H1 (cell line): ENCODE measurements at regions not wholly inside any gene's neighbourhood (a gene's known extent, or its start where the extent isn't known, plus 50 kb on each side); places are given as distances from the start of the nearest gene placed in this dataset.

Experiments
- CTCF ChIA-PET: fragments of 300-600 bp; sonication (Branson Sonifier 250); formaldehyde crosslinking; loops from one replicate; lab custom pipeline; 2021; ENCODE audit not compliant: partially characterized antibody; lab: Charles Lee
- POLR2A ChIA-PET: fragments of 300-600 bp; sonication (Branson Sonifier 250); formaldehyde crosslinking; loops from one replicate; lab custom pipeline; 2021; ENCODE audit warnings: inconsistent platforms; ENCODE audit not compliant: partially characterized antibody; lab: Charles Lee
- DNase-seq, 2 experiments: peaks; one replicate each; pipeline versions ENCODE4 v3.0.0 to v3.0.0-alpha.2; 2010 to 2022; ENCODE audit warnings: low spot score in 2 of 2, low read depth in 1 of 2, mixed read lengths in 1 of 2
- FAIRE-seq: peaks from 2 replicates; lab custom pipeline; 2011; peaks lifted over from hg19 to GRCh38; lab: Jason Lieb, UNC
- H2AFZ ChIP-seq: 2 replicates; pipeline ENCODE4 v1.8.1; 2012; ENCODE audit warnings: low read length, inconsistent platforms
- H2AK5ac ChIP-seq: 2 replicates; pipeline ENCODE4 v1.6.1; 2013; ENCODE audit warnings: low read depth, low read length
- H2BK120ac ChIP-seq: replicated peaks from 2 replicates; pipeline ENCODE3; 2013; ENCODE audit warnings: low read depth, low read length, inconsistent platforms
- H2BK12ac ChIP-seq: 2 replicates; pipeline ENCODE4 v1.6.1; 2013; ENCODE audit warnings: low read depth, low read length
- H2BK15ac ChIP-seq: 2 replicates; pipeline ENCODE4 v1.6.1; 2013; ENCODE audit warnings: low read length
- H2BK20ac ChIP-seq: 2 replicates; pipeline ENCODE4 v1.6.1; 2013; ENCODE audit warnings: low read length
- H2BK5ac ChIP-seq: 2 replicates; pipeline ENCODE4 v1.6.1; 2013; ENCODE audit warnings: low read depth, low read length
- H3K14ac ChIP-seq: 2 replicates; pipeline ENCODE4 v1.6.1; 2013; ENCODE audit warnings: inconsistent platforms; ENCODE audit not compliant: insufficient read length
- H3K18ac ChIP-seq: 2 replicates; pipeline ENCODE4 v1.6.1; 2013; ENCODE audit warnings: low read length; ENCODE audit errors: extremely low read depth
- H3K23ac ChIP-seq: 2 replicates; pipeline ENCODE4 v1.6.1; 2013; ENCODE audit warnings: inconsistent platforms; ENCODE audit not compliant: insufficient read length
- H3K23me2 ChIP-seq: 2 replicates; pipeline ENCODE4 v1.6.1; 2013; ENCODE audit warnings: low read depth, low read length
- H3K27ac ChIP-seq: 2 replicates; pipeline ENCODE4 v1.6.1; 2011; ENCODE audit warnings: low read depth, low read length, inconsistent platforms
- H3K27me3 ChIP-seq, 4 experiments: replicated peaks in 1 of 4; 1 replicate in 1 of 4; 2 replicates in 3 of 4; pipeline versions ENCODE4 v1.6.1 to v1.8.1; 2011 to 2013; ENCODE audit warnings: low read length in 3 of 4, mild to moderate bottlenecking in 3 of 4, inconsistent platforms in 2 of 4, mixed read lengths in 2 of 4, moderate library complexity in 1 of 4; ENCODE audit not compliant: control insufficient read depth in 3 of 4, insufficient read depth in 3 of 4; ENCODE audit errors: extremely low read depth in 1 of 4
- H3K36me3 ChIP-seq, 4 experiments: 2 replicates each; pipeline versions ENCODE4 v1.6.1 to v1.8.1; 2011 to 2013; ENCODE audit warnings: mild to moderate bottlenecking in 4 of 4, low read length in 3 of 4, moderate library complexity in 2 of 4, control low read depth in 1 of 4, inconsistent platforms in 1 of 4; ENCODE audit not compliant: insufficient read depth in 4 of 4, control insufficient read depth in 2 of 4
- H3K4ac ChIP-seq: replicated peaks from 2 replicates; pipeline ENCODE3; 2013; ENCODE audit warnings: low read length, low read depth, mixed read lengths, inconsistent platforms; ENCODE audit not compliant: insufficient read length
- H3K4me1 ChIP-seq, 4 experiments: replicated peaks in 1 of 4; 1 replicate in 1 of 4; 2 replicates in 3 of 4; pipeline versions ENCODE4 v1.6.1 to v1.8.1; 2011 to 2013; ENCODE audit warnings: low read length in 3 of 4, inconsistent platforms in 2 of 4, mixed read lengths in 1 of 4; ENCODE audit not compliant: insufficient read depth in 4 of 4, control insufficient read depth in 3 of 4
- H3K4me2 ChIP-seq, 2 experiments: 2 replicates each; pipeline versions ENCODE4 v1.6.1 to v1.8.1; 2011 to 2013; ENCODE audit warnings: low read depth in 2 of 2, low read length in 2 of 2, control low read depth in 1 of 2, inconsistent platforms in 1 of 2, mild to moderate bottlenecking in 1 of 2; ENCODE audit not compliant: insufficient read depth in 1 of 2
- H3K4me3 ChIP-seq, 4 experiments: fragments of 200-600, 300-600 bp in 1 of 4; sonication (generic), shearing (Covaris generic), sonication (Bioruptor Twin) in 1 of 4; 2 replicates each; pipeline versions ENCODE4 v1.5.1 to v1.8.1; 2011 to 2016; ENCODE audit warnings: low read length in 4 of 4, low read depth in 3 of 4, control low read depth in 2 of 4, inconsistent platforms in 2 of 4, mild to moderate bottlenecking in 2 of 4, mixed read lengths in 1 of 4, moderate library complexity in 1 of 4; ENCODE audit not compliant: insufficient read depth in 2 of 4; ENCODE audit errors: extremely low read depth in 1 of 4
- H3K56ac ChIP-seq: replicated peaks from 2 replicates; pipeline ENCODE3; 2013; ENCODE audit warnings: low read depth, mild to moderate bottlenecking, mixed read lengths, low read length, inconsistent platforms; ENCODE audit not compliant: insufficient read length
- H3K79me1 ChIP-seq: 2 replicates; pipeline ENCODE4 v1.6.1; 2013; ENCODE audit warnings: low read depth, low read length, control low read depth
- H3K79me2 ChIP-seq, 2 experiments: 2 replicates each; pipeline versions ENCODE4 v1.6.1 to v1.8.1; 2012 to 2013; ENCODE audit warnings: low read length in 2 of 2, mild to moderate bottlenecking in 2 of 2, inconsistent platforms in 1 of 2; ENCODE audit not compliant: insufficient read depth in 2 of 2, control insufficient read depth in 1 of 2
- H3K9ac ChIP-seq, 4 experiments: replicated peaks in 1 of 4; 1 replicate in 1 of 4; 2 replicates in 3 of 4; pipeline versions ENCODE4 v1.6.1 to v1.8.1; 2011 to 2013; ENCODE audit warnings: low read depth in 3 of 4, low read length in 3 of 4, control low read depth in 2 of 4, mild to moderate bottlenecking in 2 of 4, moderate library complexity in 2 of 4, inconsistent platforms in 1 of 4; ENCODE audit errors: extremely low read depth in 1 of 4
- H3K9me3 ChIP-seq, 2 experiments: 2 replicates each; pipeline versions ENCODE4 v1.6.1 to v1.8.1; 2012 to 2013; ENCODE audit warnings: mild to moderate bottlenecking in 2 of 2, moderate library complexity in 2 of 2, control low read depth in 1 of 2, inconsistent platforms in 1 of 2, low read depth in 1 of 2, low read length in 1 of 2, mixed read lengths in 1 of 2; ENCODE audit not compliant: insufficient read depth in 2 of 2
- H4K20me1 ChIP-seq, 2 experiments: replicated peaks in 1 of 2; 2 replicates each; pipeline versions ENCODE3 to v1.8.1; 2011 to 2013; ENCODE audit warnings: inconsistent platforms in 2 of 2, low read length in 2 of 2, mild to moderate bottlenecking in 1 of 2; ENCODE audit not compliant: insufficient read depth in 2 of 2, control insufficient read depth in 1 of 2
- H4K5ac ChIP-seq: 2 replicates; pipeline ENCODE4 v1.6.1; 2013; ENCODE audit warnings: low read length, low read depth, mixed read lengths, inconsistent platforms; ENCODE audit not compliant: insufficient read length
- H4K8ac ChIP-seq: 2 replicates; pipeline ENCODE4 v1.8.0; 2013; ENCODE audit warnings: mild to moderate bottlenecking, moderate library complexity, low read length, inconsistent platforms; ENCODE audit not compliant: insufficient read depth; ENCODE audit errors: extremely low read depth
- H4K91ac ChIP-seq: replicated peaks from 2 replicates; pipeline ENCODE3; 2013; ENCODE audit warnings: low read length, mixed read lengths, inconsistent platforms; ENCODE audit not compliant: insufficient read length
- ASH2L ChIP-seq: fragments of 200-600, 300-600 bp; sonication (generic); IDR thresholded peaks from one replicate; pipeline ENCODE4 v1.7.1; 2017; ENCODE audit warnings: low read length
- BCL11A ChIP-seq, 2 experiments: IDR thresholded peaks; one replicate each; pipeline ENCODE4 v1.6.1; 2011; ENCODE audit warnings: low read depth in 2 of 2, low read length in 2 of 2, mild to moderate bottlenecking in 2 of 2
- CHD1 ChIP-seq: IDR thresholded peaks from 2 replicates; pipeline ENCODE4 v1.6.1; 2012; ENCODE audit warnings: low read depth, low read length, improper control_type of control experiment
- CHD2 ChIP-seq: IDR thresholded peaks from 2 replicates; pipeline ENCODE4 v1.6.1; 2012; ENCODE audit warnings: low read length, improper control_type of control experiment
- FOSL1 ChIP-seq: IDR thresholded peaks from 2 replicates; pipeline ENCODE4 v1.6.1; 2011; ENCODE audit warnings: mild to moderate bottlenecking, low read depth, low read length, moderate library complexity; ENCODE audit not compliant: insufficient read depth
- GABPA ChIP-seq: IDR thresholded peaks from 2 replicates; pipeline ENCODE4 v1.6.1; 2011; ENCODE audit warnings: mild to moderate bottlenecking, low read length, moderate library complexity, borderline replicate concordance; ENCODE audit not compliant: insufficient read depth
- KDM5A ChIP-seq: fragments of 200-600 bp; IDR thresholded peaks from 2 replicates; pipeline ENCODE4 v1.7.1; 2012; ENCODE audit warnings: mild to moderate bottlenecking, low read length, inconsistent platforms, mixed read lengths
- MAFK ChIP-seq: IDR thresholded peaks from 2 replicates; pipeline ENCODE4 v1.6.1; 2012; ENCODE audit warnings: low read depth, mild to moderate bottlenecking, improper control_type of control experiment, low read length
- POU5F1 ChIP-seq: IDR thresholded peaks from 2 replicates; pipeline ENCODE4 v1.6.1; 2011; ENCODE audit warnings: low read depth, mild to moderate bottlenecking, low read length, moderate library complexity
- RFX5 ChIP-seq: IDR thresholded peaks from 2 replicates; pipeline ENCODE4 v1.6.1; 2011; ENCODE audit warnings: low read depth, low read length, improper control_type of control experiment, borderline replicate concordance
- RXRA ChIP-seq: IDR thresholded peaks from 2 replicates; pipeline ENCODE4 v1.6.1; 2011; ENCODE audit warnings: low read depth, mild to moderate bottlenecking, low read length, moderate library complexity; ENCODE audit not compliant: insufficient read depth
- SP1 ChIP-seq: IDR thresholded peaks from 2 replicates; pipeline ENCODE4 v1.6.1; 2011; ENCODE audit warnings: low read depth, low read length
- SP2 ChIP-seq: IDR thresholded peaks from 2 replicates; pipeline ENCODE4 v1.6.1; 2012; ENCODE audit warnings: mild to moderate bottlenecking, low read length, inconsistent platforms
- TEAD4 ChIP-seq: IDR thresholded peaks from 2 replicates; pipeline ENCODE4 v1.6.1; 2012; ENCODE audit warnings: low read depth, low read length, inconsistent platforms, mixed read lengths
- TF ChIP-seq, protein P1 (sequence below), 3 experiments: IDR thresholded peaks; 1 replicate in 2 of 3; 2 replicates in 1 of 3; pipeline versions ENCODE4 v1.5.1 to v1.6.1; 2011; ENCODE audit warnings: low read length in 3 of 3, mild to moderate bottlenecking in 3 of 3, inconsistent platforms in 2 of 3, low read depth in 1 of 3, moderate library complexity in 1 of 3; ENCODE audit not compliant: insufficient read depth in 1 of 3; ENCODE audit errors: control extremely low read depth in 1 of 3

DNA sequence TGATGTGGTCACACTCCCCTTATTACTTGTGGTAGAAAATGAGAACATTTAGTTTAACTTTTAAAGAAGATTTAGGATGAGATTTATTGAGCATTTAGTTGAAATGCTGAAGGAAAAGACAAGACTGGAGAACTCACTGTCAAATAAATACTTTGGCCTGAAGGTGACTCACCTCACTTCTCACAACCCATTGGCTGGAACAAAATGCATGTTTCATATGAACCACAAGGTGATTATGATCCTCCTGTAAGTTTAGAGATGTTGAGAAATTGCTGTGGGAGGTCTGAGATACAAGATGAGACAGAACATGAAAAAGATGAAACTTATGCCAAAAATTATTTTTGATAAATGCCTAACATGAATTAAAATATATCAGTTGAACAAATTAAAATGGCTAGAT, 1004.5 kb downstream of the SOCS6 start:
- Histone ChIP-seq H3K4me3 (no peak overlapping the region), H3K27me3 (no peaks in the 10 kb centered on the region), H2AFZ (no peak overlapping the region), H4K20me1 (no peaks in the 10 kb centered on the region), H3K18ac (no peak overlapping the region), H2BK12ac (no peak overlapping the region), H2BK20ac (no peak overlapping the region), H3K9ac (no peak overlapping the region), H3K56ac (no peak overlapping the region), H3K4me2 (no peak overlapping the region), H3K23ac (no peak overlapping the region), H3K9me3 (peaks cover 40 to 56% of the 10 kb centered on the region in 2 experiments), H3K79me2 (no peaks in the 10 kb centered on the region), H3K36me3 (no peaks in the 10 kb centered on the region), H2BK15ac (no peak overlapping the region), H3K79me1 (no peaks in the 10 kb centered on the region), H2AK5ac (no peak overlapping the region), H3K14ac (no peak overlapping the region), H3K27ac (no peak overlapping the region), H3K4me1 (no peaks in the 10 kb centered on the region), H4K5ac (no peak overlapping the region), H4K91ac (no peak overlapping the region), H2BK120ac (no peak overlapping the region), H2BK5ac (no peak overlapping the region), H4K8ac (no peak overlapping the region), H3K23me2 (no peaks in the 10 kb centered on the region), H3K4ac (no peak overlapping the region)
- DNase-seq, result no peak
- FAIRE-seq, result no peak
- CTCF ChIA-PET, result no interaction called here
- POLR2A ChIA-PET, result no interaction called here
- no peak for TF ChIP-seq CHD1
- no peak for TF ChIP-seq SP1
- no peak for TF ChIP-seq RXRA
- TF ChIP-seq ASH2L, result no peak
- TF ChIP-seq KDM5A, result no peak
- no peak for TF ChIP-seq FOSL1
- no peak for TF ChIP-seq MAFK
- no peak for TF ChIP-seq TEAD4
- no peak for TF ChIP-seq RFX5
- TF ChIP-seq SP2, result no peak
- no peak for TF ChIP-seq POU5F1
- TF ChIP-seq, protein P1, sequence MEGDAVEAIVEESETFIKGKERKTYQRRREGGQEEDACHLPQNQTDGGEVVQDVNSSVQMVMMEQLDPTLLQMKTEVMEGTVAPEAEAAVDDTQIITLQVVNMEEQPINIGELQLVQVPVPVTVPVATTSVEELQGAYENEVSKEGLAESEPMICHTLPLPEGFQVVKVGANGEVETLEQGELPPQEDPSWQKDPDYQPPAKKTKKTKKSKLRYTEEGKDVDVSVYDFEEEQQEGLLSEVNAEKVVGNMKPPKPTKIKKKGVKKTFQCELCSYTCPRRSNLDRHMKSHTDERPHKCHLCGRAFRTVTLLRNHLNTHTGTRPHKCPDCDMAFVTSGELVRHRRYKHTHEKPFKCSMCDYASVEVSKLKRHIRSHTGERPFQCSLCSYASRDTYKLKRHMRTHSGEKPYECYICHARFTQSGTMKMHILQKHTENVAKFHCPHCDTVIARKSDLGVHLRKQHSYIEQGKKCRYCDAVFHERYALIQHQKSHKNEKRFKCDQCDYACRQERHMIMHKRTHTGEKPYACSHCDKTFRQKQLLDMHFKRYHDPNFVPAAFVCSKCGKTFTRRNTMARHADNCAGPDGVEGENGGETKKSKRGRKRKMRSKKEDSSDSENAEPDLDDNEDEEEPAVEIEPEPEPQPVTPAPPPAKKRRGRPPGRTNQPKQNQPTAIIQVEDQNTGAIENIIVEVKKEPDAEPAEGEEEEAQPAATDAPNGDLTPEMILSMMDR (IDR thresholded peaks at IDR 0.05; ENCODE audit: control extremely low read depth in 1 of 3, insufficient read depth in 1 of 3, low read depth in 1 of 3, low read length in 3 of 3), result no peak
- TF ChIP-seq BCL11A (IDR thresholded peaks at IDR 0.05; ENCODE audit: low read depth in 2 of 2, low read length in 2 of 2), result no peak
- no peak for TF ChIP-seq CHD2
- TF ChIP-seq GABPA, result no peak
